GM21619 (cell line): ENCODE measurements at regions not wholly inside any gene's neighbourhood (a gene's known extent, or its start where the extent isn't known, plus 50 kb on each side); places are given as distances from the start of the nearest gene placed in this dataset.

Experiments
- ATAC-seq: cut with Tn5 transposase; IDR thresholded peaks from one replicate; pipeline ENCODE4 v1.9.1; 2021; ENCODE audit not compliant: unreplicated experiment

DNA sequence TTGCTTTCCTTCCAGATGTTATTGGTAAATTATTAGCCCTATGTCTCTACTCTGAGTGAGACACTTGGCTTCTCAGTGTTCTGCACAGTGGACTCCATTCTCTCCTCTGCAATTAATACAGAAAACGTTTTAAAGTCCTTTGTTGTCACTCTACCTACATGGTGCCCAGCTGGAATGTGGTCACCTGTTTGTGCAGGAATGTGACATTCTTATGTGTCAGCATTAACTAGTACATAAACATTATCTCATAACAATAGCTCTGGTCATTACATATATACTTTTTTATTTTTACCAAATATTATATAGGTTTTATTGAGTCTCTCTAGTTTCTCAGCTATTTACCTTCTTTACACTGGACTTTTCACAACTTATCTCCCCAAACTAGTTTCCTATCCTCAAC, 147.0 kb upstream of the KCNMB2 start:
- no peak for ATAC-seq

DNA sequence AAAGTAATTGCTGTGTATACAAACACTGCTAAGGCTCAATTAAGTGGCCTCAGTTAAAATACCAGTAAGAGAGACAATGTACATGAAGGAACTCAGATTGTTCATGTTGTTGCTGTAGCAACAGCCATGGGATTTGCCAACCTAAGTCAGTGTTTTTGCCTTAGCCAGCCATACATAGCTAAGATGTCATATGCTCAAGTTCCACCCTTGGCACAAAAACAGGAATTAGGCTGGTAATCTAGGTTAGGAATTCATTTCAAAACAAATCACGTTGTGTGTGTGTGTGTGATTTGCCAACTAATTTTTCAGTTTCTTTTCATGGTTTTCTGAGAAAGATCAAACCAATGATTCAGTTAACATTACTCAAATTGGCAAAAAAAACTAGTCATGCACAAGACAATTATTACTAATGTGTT, 143.7 kb upstream of the KCNMB2 start:
- no peak for ATAC-seq

DNA sequence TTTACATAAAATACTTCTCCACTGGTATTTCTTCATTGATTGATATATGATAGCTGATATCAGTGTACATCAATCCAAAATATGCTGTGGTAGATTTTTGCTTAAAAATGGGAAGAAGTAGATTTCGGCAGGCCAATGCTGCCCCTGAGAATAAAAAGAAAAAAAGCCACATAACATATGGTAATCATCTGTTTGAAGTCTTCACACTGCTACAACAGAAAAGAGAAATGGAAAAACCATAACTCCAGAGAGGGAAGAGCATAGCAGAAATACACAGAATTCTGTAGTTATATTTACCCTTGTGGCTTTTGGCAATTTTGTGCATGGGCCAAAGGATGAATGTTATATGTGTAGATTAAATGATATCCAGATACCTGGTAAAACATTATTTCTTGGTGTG, 143.1 kb upstream of the KCNMB2 start:
- ATAC-seq, result no peak

DNA sequence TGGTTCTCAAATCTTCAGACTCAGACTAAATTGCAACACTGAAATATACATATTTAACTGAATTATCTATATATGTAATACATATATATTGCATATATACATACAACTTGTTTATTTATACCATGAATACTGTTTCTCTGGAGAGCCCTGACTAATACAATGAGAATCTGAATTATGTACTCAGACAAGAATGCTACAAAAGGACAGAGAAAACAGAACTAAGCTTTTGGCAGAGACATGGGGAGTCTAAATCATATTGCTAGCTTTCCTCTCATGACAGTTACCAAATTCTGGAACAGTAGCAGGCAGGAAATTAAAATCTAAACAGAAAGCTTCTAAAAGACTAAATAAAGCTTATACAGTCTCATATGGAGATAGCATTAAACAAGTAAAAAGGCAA, 142.4 kb upstream of the KCNMB2 start:
- ATAC-seq, result no peak

DNA sequence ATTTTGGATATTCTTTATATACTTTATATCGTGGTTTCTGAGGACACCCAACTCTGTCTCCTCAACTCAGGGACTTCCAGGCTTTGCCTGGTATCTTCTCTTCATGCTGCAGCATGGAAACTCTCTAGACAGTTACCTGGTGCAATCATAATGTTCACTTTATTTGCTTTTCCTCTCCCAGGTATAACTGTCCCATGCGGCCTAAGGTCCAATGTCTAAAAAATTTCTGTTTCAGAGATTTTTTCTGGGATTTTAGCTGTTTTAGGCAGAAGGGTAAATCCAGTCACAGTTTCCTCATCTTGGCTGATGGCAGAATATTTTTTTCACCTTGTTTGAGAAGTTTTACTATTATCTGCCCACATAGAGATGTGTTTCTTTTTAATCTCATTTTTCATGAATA, 139.9 kb upstream of the KCNMB2 start:
- ATAC-seq, result no peak

DNA sequence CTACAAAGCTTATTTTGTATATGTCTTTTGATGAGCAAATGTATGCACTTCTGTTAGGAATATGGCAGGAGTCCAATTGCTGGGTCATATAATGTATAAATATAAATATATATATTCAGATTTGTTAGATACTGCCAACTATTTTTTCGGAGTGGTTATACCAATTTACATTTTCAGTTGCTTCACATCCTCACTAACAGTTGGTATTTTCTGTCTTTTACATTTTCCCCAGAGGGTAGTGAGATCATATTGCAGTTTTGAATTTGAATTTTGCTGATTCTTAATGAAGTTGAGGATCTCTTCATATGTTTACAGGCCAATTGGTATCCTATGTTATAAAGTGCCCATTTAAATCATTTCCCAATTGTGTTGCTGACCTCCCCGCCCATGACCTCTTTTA, 139.0 kb upstream of the KCNMB2 start:
- ATAC-seq, result no peak

DNA sequence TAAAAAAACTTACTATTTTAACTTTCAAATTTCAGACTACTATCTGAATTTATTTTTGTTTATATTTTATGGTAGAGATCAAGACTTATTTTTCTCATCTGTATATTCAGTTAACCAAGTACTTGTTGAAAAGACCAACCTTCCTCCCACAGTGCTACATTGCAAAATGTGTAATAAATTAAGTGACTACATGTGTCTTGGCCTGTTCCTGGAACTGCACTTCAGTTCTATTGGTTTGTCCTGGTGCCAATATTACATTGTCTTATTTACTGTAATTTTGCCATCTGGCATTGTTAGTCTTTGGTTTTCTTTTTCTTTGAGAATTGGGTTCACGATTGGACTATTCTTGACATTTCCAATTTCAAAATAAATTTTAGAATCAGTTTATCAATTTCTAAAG, 138.4 kb upstream of the KCNMB2 start:
- ATAC-seq, result no peak

DNA sequence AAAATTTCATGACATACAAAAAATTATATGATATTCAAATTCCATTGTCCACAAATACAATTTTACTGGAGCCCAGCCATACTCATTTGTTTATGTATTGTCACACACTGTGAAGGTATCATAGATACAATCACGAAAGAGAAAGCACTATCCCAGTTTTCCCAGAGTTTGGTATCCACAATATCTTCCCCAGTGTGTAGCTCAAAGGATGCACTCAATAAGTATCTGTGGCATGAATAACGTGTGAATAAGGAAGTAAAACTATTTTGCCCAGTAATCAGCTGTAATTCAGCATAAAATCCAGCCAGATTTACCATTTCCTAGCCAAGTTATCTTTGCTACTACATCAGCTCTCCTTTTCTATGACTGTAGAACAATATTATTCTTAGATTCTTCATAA, 131.3 kb upstream of the KCNMB2 start:
- no peak for ATAC-seq

DNA sequence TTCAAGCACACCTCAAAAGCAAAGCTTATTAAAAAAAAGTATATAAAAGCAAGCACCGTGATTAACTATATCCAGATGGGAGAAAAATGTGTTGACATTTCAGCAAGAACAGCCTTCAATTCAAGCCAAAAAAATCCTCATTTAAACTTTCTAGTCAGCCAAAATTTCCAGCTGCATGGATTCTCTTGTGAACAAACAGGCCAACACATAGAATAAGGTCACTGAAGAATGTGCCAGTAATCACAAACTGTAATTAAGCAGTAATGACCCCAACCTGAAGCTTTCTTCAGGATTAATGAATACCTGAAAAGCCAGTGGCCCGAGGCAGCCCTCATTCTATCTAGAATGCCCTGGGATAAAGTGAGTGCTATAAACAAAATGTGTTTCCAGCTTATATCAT, 130.7 kb upstream of the KCNMB2 start:
- no peak for ATAC-seq

DNA sequence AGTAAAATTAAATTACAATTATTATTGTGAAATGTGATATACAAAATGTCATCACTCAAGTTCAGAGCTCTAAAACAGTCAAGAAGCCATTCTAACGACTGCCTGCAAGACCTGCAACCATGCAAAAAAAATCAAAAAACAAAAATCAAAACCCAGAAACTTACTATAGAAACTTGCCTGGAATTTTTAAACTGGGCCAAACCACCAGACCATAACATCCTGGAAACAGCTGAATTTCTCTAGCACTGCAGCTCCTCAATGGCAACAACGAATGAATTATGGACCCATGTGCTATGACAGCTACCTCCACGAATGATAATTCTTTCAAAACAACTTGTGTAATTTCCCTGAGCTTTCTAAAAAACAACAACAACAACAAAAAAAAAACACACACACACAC, 130.0 kb upstream of the KCNMB2 start:
- ATAC-seq, result no peak

DNA sequence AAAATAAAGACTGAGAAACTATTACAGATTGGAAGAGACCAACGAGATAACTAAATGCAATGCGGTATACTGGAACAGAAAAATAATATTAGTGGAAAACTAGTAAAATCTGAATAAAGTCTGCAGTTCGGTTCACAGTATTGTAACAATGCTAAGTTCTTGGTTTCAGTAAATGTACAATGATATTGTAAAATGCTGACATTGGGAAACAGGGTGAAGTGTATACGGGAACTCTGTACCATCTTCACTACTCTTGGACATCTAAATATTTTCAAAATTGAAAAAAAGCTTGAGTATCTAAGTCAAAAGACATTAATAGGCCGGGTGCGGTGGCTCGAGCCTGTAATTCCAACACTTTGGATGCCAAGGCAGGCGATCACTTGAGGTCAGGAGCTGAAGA, 120.9 kb upstream of the KCNMB2 start:
- no peak for ATAC-seq

DNA sequence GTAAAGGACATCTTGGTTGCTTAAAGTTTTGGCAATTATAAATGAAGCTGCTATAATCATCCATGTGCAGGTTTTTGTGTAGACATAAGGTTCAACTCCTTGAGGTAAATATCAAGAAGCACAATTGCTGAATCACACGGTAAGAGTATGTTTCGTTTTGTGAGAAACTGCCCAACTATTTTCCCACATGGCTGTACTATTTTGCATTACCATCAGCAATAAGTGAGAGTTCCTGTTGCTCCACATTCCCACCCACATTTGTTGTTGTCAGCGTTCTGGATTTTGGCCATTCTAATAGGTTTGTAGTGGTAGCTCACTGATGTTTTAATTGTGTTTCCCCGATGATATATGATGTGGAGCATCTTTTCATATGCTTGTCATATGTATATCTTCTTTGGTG, 118.5 kb upstream of the KCNMB2 start:
- no peak for ATAC-seq

DNA sequence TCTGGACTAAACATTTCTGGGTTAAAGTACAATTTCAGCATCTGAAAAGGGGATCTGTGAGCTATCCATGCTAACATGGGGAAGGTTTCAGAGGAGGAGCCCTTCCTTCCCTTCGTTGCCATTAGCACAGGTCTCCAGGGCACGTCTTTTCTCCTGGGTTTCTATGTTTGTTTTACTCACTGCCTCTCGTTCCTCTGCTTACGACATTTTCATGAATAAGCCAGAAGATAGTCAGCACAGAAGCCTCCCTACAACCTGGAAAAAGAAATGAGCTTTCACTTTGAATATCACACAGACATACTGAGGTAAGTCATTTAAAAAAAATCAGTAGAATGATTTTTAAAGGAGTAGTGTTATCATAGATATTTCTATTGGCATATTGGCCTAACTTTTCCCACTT, 117.2 kb upstream of the KCNMB2 start:
- ATAC-seq, result no peak

DNA sequence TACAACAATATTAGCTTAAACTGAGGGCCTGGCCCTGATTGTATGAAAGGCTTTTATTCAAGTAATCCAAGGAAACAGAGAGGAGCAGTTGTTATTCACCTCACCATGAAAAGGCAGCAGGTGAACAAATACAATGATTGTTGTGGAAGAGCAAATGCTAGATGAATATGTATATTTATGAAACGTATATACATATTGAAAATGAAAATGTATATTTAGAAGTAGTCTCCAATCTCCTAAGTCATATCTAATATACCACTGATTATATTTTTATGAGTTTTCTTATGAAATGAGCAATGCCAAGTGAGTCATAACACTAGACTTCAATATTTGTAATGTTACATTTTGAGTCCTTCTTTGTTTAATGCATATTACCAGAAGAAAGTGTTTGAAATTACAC, 116.2 kb upstream of the KCNMB2 start:
- ATAC-seq, result no peak

DNA sequence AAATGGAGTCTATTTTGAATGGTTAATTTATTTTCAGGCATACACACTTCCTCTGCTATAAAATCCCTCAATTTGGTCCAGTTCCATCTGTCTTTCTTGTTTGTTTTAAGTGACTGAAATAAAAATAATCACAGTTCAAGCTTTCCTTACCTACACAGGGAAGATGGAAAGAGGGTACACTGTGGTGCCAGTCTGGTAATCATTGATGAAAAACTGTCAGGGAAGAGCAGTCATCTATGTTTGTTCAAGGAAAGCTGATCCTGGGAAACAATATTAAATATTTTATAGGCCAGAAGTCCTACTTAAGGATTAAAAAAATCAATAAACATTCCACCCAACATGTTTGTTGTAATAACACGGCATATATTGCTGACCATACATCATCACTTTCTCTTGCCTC, 115.2 kb upstream of the KCNMB2 start:
- no peak for ATAC-seq

DNA sequence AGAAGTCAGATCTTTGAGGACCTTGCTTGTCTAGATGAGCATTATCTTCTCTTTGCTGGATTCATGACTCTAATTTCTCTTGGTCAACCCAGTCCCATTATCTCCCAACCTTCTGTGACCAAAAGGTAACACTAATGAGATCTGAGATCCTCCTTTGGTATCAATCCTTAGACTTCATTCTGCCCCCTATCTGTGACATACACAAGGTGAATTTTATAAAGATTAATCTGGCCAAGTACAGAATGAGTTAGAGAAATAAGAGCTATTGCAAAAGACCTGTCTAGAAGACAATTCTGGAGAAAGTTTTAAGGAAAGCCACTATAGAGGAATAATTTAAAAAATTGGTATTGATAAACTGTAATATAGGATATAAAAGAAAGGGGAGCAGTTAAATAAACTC, 113.8 kb upstream of the KCNMB2 start:
- ATAC-seq, result no peak

DNA sequence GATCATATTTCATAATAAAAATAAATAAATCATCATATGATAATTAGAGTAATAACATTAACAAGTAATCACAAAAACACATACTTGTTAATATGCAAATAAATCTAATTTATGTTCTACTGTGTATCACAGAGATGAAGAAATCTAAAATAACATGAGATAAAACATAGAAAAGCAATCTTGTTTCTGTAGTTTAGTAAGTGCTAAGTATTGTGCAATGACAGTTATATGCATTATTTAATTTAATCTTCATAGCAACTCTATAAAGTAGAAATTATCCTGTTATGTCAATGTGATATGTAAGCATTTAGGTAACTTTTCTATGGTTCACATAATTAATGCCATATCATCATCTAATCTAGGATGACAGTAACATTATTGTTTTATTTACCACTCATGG, 108.2 kb upstream of the KCNMB2 start:
- ATAC-seq, result no peak

DNA sequence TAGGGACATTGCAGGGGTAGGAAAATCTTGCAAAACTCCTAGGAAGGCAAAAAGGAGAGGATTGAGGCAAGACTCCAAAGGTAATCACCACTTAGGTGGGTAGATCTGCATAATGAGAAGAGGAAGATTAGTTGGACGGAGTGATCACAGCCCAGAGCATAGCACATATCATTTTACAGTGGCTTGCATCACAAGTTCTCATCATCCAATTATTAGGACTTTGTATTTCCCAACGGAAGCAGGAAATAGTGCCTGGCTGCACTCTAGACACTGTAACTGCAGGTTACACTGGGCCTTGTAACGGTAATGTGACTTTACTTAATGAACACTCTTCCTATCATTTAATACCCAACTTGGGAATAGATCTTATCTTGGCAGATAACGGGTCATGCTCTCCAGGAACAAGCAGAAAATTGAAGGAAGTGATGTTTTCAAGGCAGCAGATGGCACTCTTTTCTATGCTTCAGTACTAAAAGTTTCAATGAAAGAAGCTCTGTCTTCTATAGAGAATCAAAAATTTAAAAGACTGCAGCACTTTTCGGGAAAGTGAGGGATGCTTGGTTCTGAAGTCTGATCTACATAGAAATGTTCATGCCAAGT, 101.9 kb upstream of the KCNMB2 start:
- no peak for ATAC-seq

DNA sequence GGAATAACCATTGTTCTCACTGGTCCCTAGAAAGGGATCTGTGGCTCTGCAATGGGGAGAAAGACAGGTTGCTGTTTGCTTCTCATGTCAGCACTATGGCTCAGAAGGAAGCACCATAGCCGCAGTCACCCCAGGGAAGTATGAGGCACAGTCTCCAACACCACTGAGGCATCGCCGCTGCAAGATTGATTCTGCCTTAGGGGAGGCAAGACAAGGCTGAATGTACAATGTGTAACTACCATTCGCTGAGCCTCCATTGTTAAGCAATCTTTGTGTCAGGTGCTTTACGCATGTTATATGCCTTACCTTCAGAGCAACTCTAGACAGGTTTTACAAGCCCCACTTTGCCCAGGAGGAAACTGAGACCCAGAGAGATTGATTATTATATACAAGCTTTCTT, 100.7 kb upstream of the KCNMB2 start:
- no peak for ATAC-seq

DNA sequence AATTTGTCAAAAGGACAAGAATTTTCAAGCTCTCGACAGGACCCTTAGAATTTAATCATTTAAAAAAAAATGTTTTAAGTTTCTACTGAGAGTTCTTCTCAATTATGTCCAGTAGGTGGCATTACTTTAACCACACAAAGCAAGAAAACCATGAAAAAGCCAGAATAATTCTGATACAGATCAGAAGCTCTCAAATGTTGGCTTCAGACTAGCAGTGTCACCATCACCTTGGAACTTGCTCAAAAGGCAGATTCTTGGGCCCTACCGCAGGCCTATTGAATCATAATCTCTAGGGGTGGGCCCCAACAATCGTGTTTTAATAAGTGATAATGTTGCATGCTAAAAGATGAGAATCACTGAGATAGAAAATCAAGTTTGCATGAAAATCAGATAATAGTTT, 99.5 kb upstream of the KCNMB2 start:
- peak; percentile 65 for ATAC-seq

DNA sequence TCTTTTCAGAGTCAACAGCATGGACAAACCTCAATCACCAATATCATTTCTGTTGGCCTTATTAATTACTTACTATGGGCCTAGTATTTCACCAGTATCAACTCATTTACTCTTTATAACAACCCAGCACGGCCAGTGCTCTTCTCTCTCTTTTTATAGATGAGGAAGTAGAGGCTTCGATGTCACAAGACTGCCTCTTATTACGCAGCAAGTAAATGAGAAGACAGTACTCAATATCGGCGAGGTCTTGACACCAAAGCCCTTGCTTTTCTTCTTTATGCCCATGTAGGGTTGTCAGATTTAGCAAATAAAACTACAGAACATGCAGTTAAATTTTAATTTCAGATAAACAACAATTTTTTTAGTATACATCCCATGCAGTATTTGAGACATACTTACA, 99.0 kb upstream of the KCNMB2 start:
- no peak for ATAC-seq

DNA sequence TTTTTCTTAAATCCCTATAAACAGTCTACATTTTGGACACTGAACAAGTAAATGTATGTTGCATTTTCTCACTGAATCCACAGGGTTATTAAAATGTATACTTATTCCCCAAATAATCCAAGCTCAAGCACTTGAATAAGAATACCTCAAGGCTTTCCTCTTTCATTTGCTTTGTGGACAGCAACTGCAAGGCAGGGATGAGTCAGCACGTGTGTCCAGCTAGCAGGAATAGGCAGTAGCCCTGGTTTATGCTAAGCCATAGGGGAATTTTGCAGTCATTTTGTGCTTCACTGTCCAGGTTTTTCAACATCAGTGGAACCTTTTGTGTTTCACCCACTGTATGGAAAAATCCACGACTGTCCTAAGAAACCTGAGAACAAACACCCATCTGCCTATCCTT, 96.7 kb upstream of the KCNMB2 start:
- no peak for ATAC-seq

DNA sequence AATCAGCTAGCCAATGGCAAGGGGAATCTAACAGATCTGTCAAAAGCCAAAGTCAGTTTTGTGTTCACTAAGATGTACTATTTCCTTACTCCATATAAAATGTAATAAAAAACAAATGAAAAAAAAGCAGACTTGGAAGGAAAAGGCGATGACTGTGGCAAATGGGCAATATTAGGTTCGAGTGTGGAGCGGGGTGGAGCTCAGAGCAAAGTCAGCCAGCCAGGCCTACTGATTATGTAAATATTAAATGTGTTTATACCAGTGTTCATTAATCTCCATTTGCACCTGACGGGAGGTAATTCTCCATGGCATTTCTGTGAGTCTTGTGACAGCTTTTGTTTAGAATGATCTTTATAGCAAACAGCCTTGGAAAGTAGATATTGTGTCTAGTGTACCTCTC, 96.2 kb upstream of the KCNMB2 start:
- ATAC-seq, result no peak

DNA sequence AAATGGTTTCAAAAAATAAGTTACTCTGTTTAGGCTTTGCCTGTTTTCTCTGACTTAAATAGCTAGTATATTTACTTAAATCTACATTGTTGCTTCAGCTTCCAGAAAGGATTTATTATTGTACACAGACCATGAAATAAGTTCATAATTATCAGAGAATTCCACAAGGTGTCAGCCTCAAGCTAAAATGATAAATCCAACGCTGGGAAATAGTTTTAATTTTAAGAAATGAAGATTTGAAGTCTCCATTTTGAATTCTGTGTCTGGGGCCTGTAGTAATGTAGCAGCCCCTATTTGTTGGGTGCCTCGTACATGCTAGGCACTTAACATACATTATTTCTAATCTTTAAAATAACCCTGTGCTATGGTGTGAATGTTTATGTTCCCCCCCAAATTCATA, 92.6 kb upstream of the KCNMB2 start:
- no peak for ATAC-seq
